HG02759 (cell line): ENCODE measurements at regions not wholly inside any gene's neighbourhood (a gene's known extent, or its start where the extent isn't known, plus 50 kb on each side); places are given as distances from the start of the nearest gene placed in this dataset.
A peak's percentile ranks its signal among the peaks of the same experiment; 100 is the strongest.

Experiments
- ATAC-seq: cut with Tn5 transposase; IDR thresholded peaks from one replicate; pipeline ENCODE4 v1.9.1; 2021; ENCODE audit warnings: mild to moderate bottlenecking, moderate library complexity; ENCODE audit not compliant: unreplicated experiment

DNA sequence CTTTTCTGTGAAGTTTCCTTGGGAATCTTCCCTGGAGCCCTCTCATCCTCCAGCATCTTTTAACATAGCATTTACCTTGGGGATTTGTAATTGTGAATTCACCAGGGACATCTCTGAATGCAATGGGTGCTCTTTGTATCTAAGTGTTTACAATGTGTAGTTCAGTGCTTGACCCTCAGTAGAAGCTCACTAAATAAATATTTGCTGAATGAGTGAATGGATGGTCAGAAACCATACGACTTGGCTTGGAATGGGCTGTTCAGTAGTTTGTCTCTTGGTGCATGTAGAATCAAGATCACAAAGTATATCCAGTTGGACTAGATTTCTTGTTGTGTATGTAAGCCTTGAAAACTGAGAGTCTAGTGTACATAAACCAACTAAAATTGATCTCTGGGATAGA lies 81.8 kb upstream of the MEF2C start:
- ATAC-seq, result no peak

- ATAC-seq, result no peak
These were observed 74.0 kb upstream of the MEF2C start for GRCh38 chr5:88957013-88957412.

GRCh38 chr5:88956416-88956815 lies 73.4 kb upstream of the MEF2C start:
- no peak for ATAC-seq

GRCh38 chr5:88955403-88955802 lies 72.4 kb upstream of the MEF2C start:
- ATAC-seq, result no peak

GRCh38 chr5:88954511-88954910 lies 71.5 kb upstream of the MEF2C start:
- no peak for ATAC-seq

DNA sequence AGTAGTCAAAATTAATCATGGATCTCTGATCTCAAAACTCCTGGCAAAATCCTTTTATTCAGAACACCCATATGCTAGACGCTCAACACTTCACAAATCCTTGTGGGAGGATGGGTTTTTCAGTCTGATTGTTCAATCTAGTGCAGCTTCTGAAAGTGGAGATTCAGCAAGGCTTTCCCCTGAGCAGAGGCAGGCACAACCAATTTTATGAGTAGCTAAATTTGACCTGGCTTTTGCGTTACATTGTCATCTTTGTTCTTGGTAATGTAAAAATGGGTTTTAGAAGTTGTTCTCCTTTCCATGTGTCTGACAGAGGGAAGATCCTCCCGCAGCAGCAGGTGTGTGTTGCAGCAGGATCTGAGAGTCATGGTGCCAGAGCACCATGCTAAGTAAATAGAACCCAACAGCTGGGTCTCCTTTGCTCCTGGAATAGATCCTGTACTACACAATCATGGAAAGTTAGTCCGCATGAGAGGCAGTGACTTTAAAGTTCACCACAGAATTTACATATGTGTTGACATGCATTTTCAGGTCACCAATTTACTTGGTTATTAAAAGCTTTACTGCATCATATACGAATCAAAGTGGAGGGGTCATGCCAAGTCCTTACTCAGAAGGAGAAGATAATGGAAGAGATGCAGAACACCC lies 70.1 kb upstream of the MEF2C start:
- ATAC-seq, result no peak

DNA sequence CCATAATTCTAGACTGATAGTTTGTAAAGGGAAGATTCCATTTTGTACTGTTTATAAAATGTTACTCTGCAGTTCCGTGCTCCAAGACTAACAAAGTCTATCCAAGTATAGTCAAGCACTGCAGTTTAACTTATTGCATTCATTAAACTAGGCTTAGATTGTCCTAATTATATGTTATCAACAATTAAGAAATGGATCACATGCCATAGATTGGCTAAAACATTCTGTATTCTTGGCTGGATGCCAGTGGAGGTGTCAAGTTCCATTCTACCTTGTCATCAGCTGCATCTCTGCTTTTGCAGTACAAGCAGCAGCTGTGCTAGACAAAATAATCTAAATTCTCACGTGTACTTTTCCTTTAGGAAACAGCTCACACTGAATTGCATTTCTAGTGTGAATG lies 69.4 kb upstream of the MEF2C start:
- ATAC-seq, result no peak

GRCh38 chr5:88951457-88951856 lies 68.5 kb upstream of the MEF2C start:
- no peak for ATAC-seq

- ATAC-seq, result no peak
These were observed 66.0 kb upstream of the MEF2C start for GRCh38 chr5:88948746-88949600.

- no peak for ATAC-seq
These were observed 62.0 kb upstream of the MEF2C start for GRCh38 chr5:88944751-88945531.

GRCh38 chr5:88941581-88941980 lies 58.6 kb upstream of the MEF2C start:
- no peak for ATAC-seq

GRCh38 chr5:88940713-88941112 lies 57.7 kb upstream of the MEF2C start:
- ATAC-seq, result peak; percentile 77

GRCh38 chr5:88939300-88939699 lies 56.3 kb upstream of the MEF2C start:
- ATAC-seq, result no peak

- ATAC-seq, result no peak
These were observed 55.5 kb upstream of the MEF2C start for GRCh38 chr5:88938488-88938887.

DNA sequence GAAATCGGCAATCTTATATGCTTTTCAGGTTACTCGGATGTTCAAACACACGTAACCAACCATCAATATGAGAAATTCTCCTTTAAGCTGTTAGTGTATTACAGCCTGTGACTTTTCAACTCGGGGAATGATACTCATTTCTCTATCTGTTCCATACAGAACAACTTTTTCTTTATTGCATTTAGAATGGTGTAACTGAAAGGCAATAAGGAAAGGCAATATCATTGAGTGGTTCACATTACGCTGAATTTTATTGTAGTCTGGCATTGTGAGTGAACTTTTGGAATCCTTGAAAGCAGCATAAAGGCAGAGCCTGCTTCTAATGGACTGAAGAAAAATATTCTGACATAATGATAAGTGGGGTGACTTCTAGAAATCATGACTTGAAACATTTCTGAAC lies 54.4 kb upstream of the MEF2C start:
- no peak for ATAC-seq

DNA sequence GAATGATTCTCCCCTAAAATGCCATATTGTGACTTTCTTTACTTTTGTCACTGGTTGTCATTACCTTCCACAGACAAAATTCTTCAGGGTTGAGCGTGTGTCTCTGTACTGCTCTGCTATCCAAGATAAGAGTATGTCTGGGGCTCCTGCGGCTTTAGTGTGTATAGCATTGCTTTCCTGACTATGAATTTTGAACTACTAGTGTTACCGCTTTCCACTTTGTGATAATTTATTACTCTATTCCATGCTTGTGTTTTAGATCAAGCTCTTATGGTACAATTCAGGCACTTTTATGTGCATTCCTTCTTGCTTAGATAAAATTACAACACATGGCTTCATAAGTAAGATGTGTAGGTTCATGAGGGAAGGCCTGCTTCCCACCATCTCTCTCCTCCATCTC lies 51.5 kb upstream of the MEF2C start:
- no peak for ATAC-seq
